Kidney epithelial cell (primary cell): ENCODE measurements at regions not wholly inside any gene's neighbourhood (a gene's known extent, or its start where the extent isn't known, plus 50 kb on each side); places are given as distances from the start of the nearest gene placed in this dataset.
"Not testable (repeated sequence)": the region's sequence is repeated elsewhere in the genome, so short reads cannot be mapped to it uniquely, and the experiment has no call there.

Source experiments
- DNase-seq: peaks from one replicate; pipeline ENCODE4 v3.0.0-alpha.2; 2010; ENCODE audit warnings: low read depth
- H3K27me3 ChIP-seq: 2 replicates; pipeline ENCODE4 v1.6.0; 2011; ENCODE audit warnings: low read length; ENCODE audit not compliant: control insufficient read depth, insufficient read depth
- H3K36me3 ChIP-seq: 2 replicates; pipeline ENCODE4 v1.5.1; 2011; ENCODE audit warnings: low read length; ENCODE audit not compliant: control insufficient read depth, insufficient read depth
- H3K4me3 ChIP-seq: 2 replicates; pipeline ENCODE4 v1.5.1; 2011; ENCODE audit warnings: low read depth, mild to moderate bottlenecking, control low read depth, low read length
- TF ChIP-seq, protein P1 (sequence below): IDR thresholded peaks from 2 replicates; pipeline ENCODE4 v1.5.1; 2011; ENCODE audit warnings: mild to moderate bottlenecking, moderate library complexity, low read length, control low read depth, inconsistent platforms; ENCODE audit not compliant: insufficient read depth, poor library complexity, severe bottlenecking

DNA sequence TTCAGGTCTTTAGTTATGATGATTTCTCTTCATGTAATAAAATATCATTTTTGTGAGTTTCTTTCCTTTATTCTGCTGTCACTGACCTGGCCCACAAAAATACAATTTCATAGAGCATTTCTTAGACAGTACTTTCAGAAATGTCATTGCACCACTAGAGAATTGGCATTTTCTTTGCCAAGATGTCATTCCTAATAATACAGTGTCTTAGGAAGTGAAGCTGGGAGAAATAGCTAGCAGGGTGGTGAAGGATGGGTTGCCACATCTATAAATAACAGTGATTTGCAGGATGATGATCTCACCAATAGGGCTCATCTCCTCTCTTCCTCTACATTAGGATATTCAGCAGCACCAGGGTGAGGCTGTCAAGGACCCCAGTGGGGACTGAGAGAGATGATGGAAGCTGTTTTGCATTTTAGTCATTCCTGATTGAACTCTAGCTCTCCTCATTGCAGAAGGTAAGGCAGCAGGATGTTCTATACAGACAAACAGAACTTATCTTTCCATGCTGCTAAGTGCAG, 452.1 kb downstream of the NXPH1 start:
- no peak overlapping the region for H3K4me3 ChIP-seq
- H3K36me3 ChIP-seq, result no peaks in the 10 kb centered on the region
- DNase-seq, result no peak
- TF ChIP-seq, protein P1, sequence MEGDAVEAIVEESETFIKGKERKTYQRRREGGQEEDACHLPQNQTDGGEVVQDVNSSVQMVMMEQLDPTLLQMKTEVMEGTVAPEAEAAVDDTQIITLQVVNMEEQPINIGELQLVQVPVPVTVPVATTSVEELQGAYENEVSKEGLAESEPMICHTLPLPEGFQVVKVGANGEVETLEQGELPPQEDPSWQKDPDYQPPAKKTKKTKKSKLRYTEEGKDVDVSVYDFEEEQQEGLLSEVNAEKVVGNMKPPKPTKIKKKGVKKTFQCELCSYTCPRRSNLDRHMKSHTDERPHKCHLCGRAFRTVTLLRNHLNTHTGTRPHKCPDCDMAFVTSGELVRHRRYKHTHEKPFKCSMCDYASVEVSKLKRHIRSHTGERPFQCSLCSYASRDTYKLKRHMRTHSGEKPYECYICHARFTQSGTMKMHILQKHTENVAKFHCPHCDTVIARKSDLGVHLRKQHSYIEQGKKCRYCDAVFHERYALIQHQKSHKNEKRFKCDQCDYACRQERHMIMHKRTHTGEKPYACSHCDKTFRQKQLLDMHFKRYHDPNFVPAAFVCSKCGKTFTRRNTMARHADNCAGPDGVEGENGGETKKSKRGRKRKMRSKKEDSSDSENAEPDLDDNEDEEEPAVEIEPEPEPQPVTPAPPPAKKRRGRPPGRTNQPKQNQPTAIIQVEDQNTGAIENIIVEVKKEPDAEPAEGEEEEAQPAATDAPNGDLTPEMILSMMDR, result no peak
- H3K27me3 ChIP-seq, result no peaks in the 10 kb centered on the region

DNA sequence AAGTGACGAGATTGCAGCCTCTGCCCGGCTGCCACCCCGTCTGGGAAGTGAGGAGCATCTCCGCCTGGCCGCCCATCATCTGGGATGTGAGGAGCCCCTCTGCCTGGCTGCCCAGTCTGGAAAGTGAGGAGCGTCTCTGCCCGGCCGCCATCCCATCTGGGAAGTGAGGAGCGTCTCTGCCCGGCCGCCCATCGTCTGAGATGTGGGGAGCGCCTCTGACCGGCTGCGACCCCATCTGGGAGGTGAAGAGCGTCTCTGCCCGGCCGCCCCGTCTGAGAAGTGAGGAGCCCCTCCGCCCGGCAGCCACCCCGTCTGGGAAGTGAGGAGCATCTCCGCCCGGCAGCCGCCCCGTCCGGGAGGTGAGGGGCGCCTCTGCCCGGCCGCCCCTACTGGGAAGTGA, 456.9 kb downstream of the NXPH1 start:
- not testable (repeated sequence) for H3K36me3 ChIP-seq, DNase-seq

DNA sequence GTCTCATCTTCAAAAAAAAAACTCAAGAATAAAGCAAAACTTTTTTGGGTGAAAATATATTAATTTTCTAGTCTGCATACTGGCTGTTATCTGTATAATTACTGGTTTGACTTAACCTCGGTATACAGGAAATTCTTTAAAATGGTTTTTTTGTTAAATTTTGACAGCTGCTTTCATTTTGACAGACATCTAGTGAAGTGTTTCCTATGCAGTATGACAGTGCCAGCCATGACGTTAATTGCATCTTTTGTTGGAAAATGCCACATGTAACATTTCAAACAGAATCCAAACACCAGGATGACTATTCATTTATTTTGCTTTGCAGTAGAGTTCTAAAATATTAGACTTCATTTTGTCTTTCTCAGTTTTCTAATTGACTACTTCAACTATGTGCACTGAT, 460.4 kb downstream of the NXPH1 start:
- TF ChIP-seq, protein P1, result no peak
- DNase-seq, result no peak
- Histone ChIP-seq H3K4me3 (no peak overlapping the region), H3K27me3 (no peaks in the 10 kb centered on the region), H3K36me3 (no peaks in the 10 kb centered on the region)

More for the DNA sequence above, 456.9 kb downstream of the NXPH1 start:
- not testable (repeated sequence) for H3K4me3 ChIP-seq, H3K27me3 ChIP-seq

DNA sequence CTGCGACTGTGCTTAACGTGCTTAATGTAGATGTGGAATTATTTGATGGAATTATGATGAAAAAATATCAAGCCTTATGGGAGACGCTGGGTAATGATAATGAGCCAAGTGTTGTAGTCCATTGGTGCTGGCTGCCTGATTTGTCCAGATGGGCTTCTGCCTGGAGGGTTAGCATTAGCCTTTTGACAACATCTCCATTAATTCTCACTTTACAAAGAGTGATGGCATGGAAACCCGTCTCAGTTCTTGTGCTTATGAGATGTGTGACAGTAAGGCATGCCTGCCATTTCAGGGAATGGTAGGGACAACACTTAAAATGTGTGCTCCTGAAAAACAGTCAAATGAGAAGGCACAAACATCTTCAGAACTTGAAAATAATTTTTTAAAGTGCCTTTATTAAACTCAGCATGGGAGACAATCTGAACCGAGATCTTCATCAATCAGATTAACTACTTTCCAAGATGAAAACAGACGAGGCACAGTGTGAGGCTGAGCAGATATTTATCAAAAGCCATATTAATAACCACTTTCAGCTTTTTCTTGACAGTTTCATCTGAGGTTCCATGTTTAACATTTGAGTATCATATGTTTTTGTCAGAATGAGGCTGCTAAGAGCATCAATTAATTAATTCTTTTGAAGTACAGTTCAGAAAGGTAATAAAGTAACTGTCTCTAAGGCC, 473.1 kb downstream of the NXPH1 start:
- DNase-seq, result no peak
- Histone ChIP-seq H3K4me3 (no peak overlapping the region), H3K27me3 (no peaks in the 10 kb centered on the region), H3K36me3 (no peaks in the 10 kb centered on the region)
- TF ChIP-seq, protein P1, result no peak

DNA sequence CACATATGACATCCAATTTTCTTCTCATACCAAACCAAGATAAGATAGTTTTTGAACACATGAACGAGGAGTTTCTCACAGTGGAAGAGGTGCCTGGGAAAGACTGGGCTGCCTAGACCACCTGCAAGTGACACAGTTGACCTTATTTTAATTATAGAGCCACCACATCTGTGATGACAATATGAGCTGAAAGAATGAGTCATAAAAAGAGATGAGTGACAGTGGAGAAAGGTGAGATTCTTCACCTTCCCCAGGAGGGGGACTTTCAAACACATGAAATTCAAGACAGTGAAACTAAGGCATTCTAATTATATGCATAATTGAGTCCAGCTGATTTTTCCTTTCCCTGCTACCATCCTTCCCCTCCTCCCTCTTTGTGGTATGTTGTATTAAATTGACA, 475.5 kb downstream of the NXPH1 start:
- H3K27me3 ChIP-seq, result no peaks in the 10 kb centered on the region
- H3K36me3 ChIP-seq, result no peaks in the 10 kb centered on the region

DNA sequence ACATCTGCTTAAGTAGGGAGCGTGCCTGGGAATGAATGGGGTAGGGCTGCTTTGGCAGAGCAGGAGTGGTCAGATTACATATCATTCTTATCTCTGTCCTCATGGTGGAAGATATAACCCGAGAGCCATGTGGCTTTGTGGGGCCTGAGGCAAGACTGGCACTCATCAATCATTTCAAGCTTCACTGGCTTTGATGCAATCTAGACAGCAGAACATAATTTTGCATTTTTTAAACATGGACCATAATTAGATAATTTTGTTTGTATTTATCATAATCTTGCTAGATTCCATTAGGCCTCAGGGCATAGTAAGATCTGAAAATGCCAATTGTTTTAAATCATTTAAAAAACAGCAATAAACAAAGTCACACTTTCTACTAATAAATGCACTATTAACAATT, 480.3 kb downstream of the NXPH1 start:
- TF ChIP-seq, protein P1, result no peak
- Histone ChIP-seq H3K27me3 (no peaks in the 10 kb centered on the region), H3K4me3 (no peak overlapping the region), H3K36me3 (no peaks in the 10 kb centered on the region)
- no peak for DNase-seq

More for the DNA sequence above, 475.5 kb downstream of the NXPH1 start:
- no peak overlapping the region for H3K4me3 ChIP-seq
- DNase-seq, result no peak
- TF ChIP-seq, protein P1, result no peak
